ENCODE measurements at regions not wholly inside any gene's neighbourhood (a gene's known extent, or its start where the extent isn't known, plus 50 kb on each side); places are given as distances from the start of the nearest gene placed in this dataset.

- TF ChIP-seq CTCF (IDR thresholded peaks at IDR 0.05) (no peak), POLR2A (IDR thresholded peaks at IDR 0.05) (no peak)
Observed at GRCh38 chr3:164781755-164782154, 296.5 kb downstream of the SI start.
